Osteoblast (primary cell): ENCODE measurements at regions not wholly inside any gene's neighbourhood (a gene's known extent, or its start where the extent isn't known, plus 50 kb on each side); places are given as distances from the start of the nearest gene placed in this dataset.

Experiments used
- DNase-seq: peaks from one replicate; pipeline ENCODE4 v3.0.0; 2011; ENCODE audit warnings: low spot score, mixed read lengths; ENCODE audit not compliant: insufficient read length; ENCODE audit errors: missing footprints
- H2AFZ ChIP-seq: 2 replicates; pipeline ENCODE4 v1.6.0; 2011; ENCODE audit warnings: mild to moderate bottlenecking, low read length
- H3K27ac ChIP-seq: 2 replicates; pipeline ENCODE4 v1.5.1; 2011; ENCODE audit warnings: mild to moderate bottlenecking, low read depth, low read length, moderate library complexity
- H3K27me3 ChIP-seq: 2 replicates; pipeline ENCODE4 v1.6.0; 2012; ENCODE audit warnings: mild to moderate bottlenecking, control low read depth, inconsistent platforms, low read length, moderate library complexity; ENCODE audit not compliant: insufficient read depth
- H3K36me3 ChIP-seq: 2 replicates; pipeline ENCODE4 v1.5.1; 2011; ENCODE audit warnings: mild to moderate bottlenecking, low read length, control low read depth, moderate library complexity; ENCODE audit not compliant: insufficient read depth
- H3K4me1 ChIP-seq: 2 replicates; pipeline ENCODE4 v1.5.1; 2011; ENCODE audit warnings: mild to moderate bottlenecking, low read length, control low read depth, moderate library complexity; ENCODE audit not compliant: insufficient read depth
- H3K4me2 ChIP-seq: 2 replicates; pipeline ENCODE4 v1.6.0; 2011; ENCODE audit warnings: mild to moderate bottlenecking, low read length; ENCODE audit not compliant: insufficient read depth
- H3K4me3 ChIP-seq: fragments of 200-600 bp; sonication (generic); 3 replicates; pipeline ENCODE4 v1.5.1; 2012; ENCODE audit warnings: mild to moderate bottlenecking, low read length, inconsistent platforms; ENCODE audit not compliant: insufficient read depth
- H3K79me2 ChIP-seq: 2 replicates; pipeline ENCODE4 v1.6.0; 2012; ENCODE audit warnings: mild to moderate bottlenecking, low read length, control low read depth, inconsistent platforms; ENCODE audit not compliant: insufficient read depth
- H3K9me3 ChIP-seq: 2 replicates; pipeline ENCODE4 v1.5.1; 2011; ENCODE audit warnings: low read depth, low read length, control low read depth
- H4K20me1 ChIP-seq: 2 replicates; pipeline ENCODE4 v1.6.0; 2012; ENCODE audit warnings: mild to moderate bottlenecking, low read length, control low read depth; ENCODE audit not compliant: insufficient read depth
- CTCF ChIP-seq: IDR thresholded peaks from 2 replicates; pipeline ENCODE4 v1.5.1; 2011; ENCODE audit warnings: mild to moderate bottlenecking, low read depth, low read length, moderate library complexity; ENCODE audit errors: extremely low read depth

GRCh38 chr2:217256251-217256650 lies 396.4 kb upstream of the TNP1 start:
- Histone ChIP-seq H3K27ac (no peak overlapping the region), H3K9me3 (no peaks in the 10 kb centered on the region), H4K20me1 (no peaks in the 10 kb centered on the region), H3K4me3 (no peak overlapping the region), H3K4me2 (peak overlapping the region; percentile 27), H3K27me3 (peaks cover 4% of the 10 kb centered on the region), H2AFZ (peak overlapping the region; percentile 66), H3K36me3 (no peaks in the 10 kb centered on the region), H3K79me2 (no peaks in the 10 kb centered on the region), H3K4me1 (peaks cover 10% of the 10 kb centered on the region)
- no peak for DNase-seq
- TF ChIP-seq CTCF: no peak

GRCh38 chr2:217254111-217254510 lies 394.2 kb upstream of the TNP1 start:
- no peak overlapping the region for H3K4me2 ChIP-seq

GRCh38 chr2:217252181-217252580 lies 392.3 kb upstream of the TNP1 start:
- Histone ChIP-seq H3K36me3 (no peaks in the 10 kb centered on the region), H3K4me2 (no peak overlapping the region), H3K27me3 (peaks cover 4% of the 10 kb centered on the region), H2AFZ (no peak overlapping the region), H3K4me3 (no peak overlapping the region), H3K4me1 (peaks cover 14% of the 10 kb centered on the region), H3K79me2 (no peaks in the 10 kb centered on the region), H3K27ac (no peak overlapping the region), H3K9me3 (no peaks in the 10 kb centered on the region), H4K20me1 (no peaks in the 10 kb centered on the region)
- no peak for TF ChIP-seq CTCF
- no peak for DNase-seq

More at GRCh38 chr2:217254111-217254510, 394.2 kb upstream of the TNP1 start:
- Histone ChIP-seq H3K9me3 (no peaks in the 10 kb centered on the region), H3K79me2 (no peaks in the 10 kb centered on the region), H3K27ac (no peak overlapping the region), H3K4me1 (peaks cover 10% of the 10 kb centered on the region), H4K20me1 (no peaks in the 10 kb centered on the region), H2AFZ (no peak overlapping the region), H3K36me3 (no peaks in the 10 kb centered on the region), H3K4me3 (no peak overlapping the region), H3K27me3 (peaks cover 4% of the 10 kb centered on the region)
- DNase-seq: no peak
- TF ChIP-seq CTCF: no peak

GRCh38 chr2:217250013-217250524 lies 390.2 kb upstream of the TNP1 start:
- no peak for TF ChIP-seq CTCF
- no peaks in the 10 kb centered on the region for H3K36me3 ChIP-seq
- H3K79me2 ChIP-seq: no peaks in the 10 kb centered on the region
- H3K9me3 ChIP-seq: no peaks in the 10 kb centered on the region
- no peak overlapping the region for H3K4me2 ChIP-seq
- no peak overlapping the region for H2AFZ ChIP-seq
- peaks cover 3% of the 10 kb centered on the region for H3K4me1 ChIP-seq
- H3K4me3 ChIP-seq: no peak overlapping the region
- H3K27ac ChIP-seq: no peak overlapping the region
- no peaks in the 10 kb centered on the region for H4K20me1 ChIP-seq
- H3K27me3 ChIP-seq: peaks cover 4% of the 10 kb centered on the region
- DNase-seq: no peak
